Neural progenitor cell (in vitro differentiated cells): ENCODE measurements at regions not wholly inside any gene's neighbourhood (a gene's known extent, or its start where the extent isn't known, plus 50 kb on each side); places are given as distances from the start of the nearest gene placed in this dataset.

ENCODE experiments used
- CTCF ChIP-seq: fragments of 200-600 bp; sonication (generic); IDR thresholded peaks from 2 replicates; pipeline ENCODE4 v1.5.1; 2017; ENCODE audit warnings: antibody characterized with exemption, mild to moderate bottlenecking
- EZH2 ChIP-seq: fragments of 200-600 bp; sonication (generic); IDR thresholded peaks from 2 replicates; pipeline ENCODE4 v1.6.1; 2017; ENCODE audit warnings: antibody characterized with exemption, mild to moderate bottlenecking, moderate library complexity

DNA sequence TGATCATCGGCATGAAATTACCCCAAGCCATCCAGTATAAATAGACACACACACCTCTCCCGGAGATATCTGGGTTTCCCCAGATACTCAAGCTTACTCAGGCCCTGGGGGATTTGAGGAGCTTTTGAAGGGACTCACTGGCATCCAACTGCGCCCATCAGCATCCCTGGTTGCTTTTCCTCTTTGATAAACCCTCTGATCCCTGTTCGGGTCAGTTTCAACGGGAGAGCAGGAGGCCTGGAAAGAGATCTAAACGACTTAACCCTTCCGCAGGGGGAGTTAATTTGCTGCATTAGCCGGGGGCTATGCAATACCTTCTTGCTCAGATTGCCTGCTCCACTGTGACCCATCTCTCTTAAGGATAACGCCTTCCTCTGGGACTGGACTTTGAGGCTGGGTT, 76.6 kb downstream of the MAF start:
- no peak for TF ChIP-seq CTCF
- no peak for TF ChIP-seq EZH2
